ENCODE measurements at regions not wholly inside any gene's neighbourhood (a gene's known extent, or its start where the extent isn't known, plus 50 kb on each side); places are given as distances from the start of the nearest gene placed in this dataset.

- no peak for TF ChIP-seq ZFX (IDR thresholded peaks at IDR 0.05)
- no peak for TF ChIP-seq CTCF (conservative IDR thresholded peaks at IDR 0.05)
- H3K27ac ChIP-seq: no peak overlapping the region
Observed at GRCh38 chr2:120989512-120990441, 254.1 kb downstream of the GLI2 start.

GRCh38 chr2:120990451-120990871 is 254.8 kb downstream of the GLI2 start:
- TF ChIP-seq ZFX (IDR thresholded peaks at IDR 0.05) (no peak), CTCF (conservative IDR thresholded peaks at IDR 0.05) (no peak)
- no peak overlapping the region for H3K27ac ChIP-seq

- no peak for TF ChIP-seq CTCF (conservative IDR thresholded peaks at IDR 0.05)
- TF ChIP-seq ZFX (IDR thresholded peaks at IDR 0.05): no peak
- H3K27ac ChIP-seq: no peak overlapping the region
Observed at GRCh38 chr2:120991441-120991840, 255.8 kb downstream of the GLI2 start.

- H3K27ac ChIP-seq: no peak overlapping the region
- TF ChIP-seq ZFX (IDR thresholded peaks at IDR 0.05) (no peak), CTCF (conservative IDR thresholded peaks at IDR 0.05) (no peak)
Observed at GRCh38 chr2:120992791-120993555, 257.3 kb downstream of the GLI2 start.

- H3K27ac ChIP-seq: no peak overlapping the region
- TF ChIP-seq CTCF (conservative IDR thresholded peaks at IDR 0.05): no peak
- no peak for TF ChIP-seq ZFX (IDR thresholded peaks at IDR 0.05)
Observed at GRCh38 chr2:120993661-120994060, 258.0 kb downstream of the GLI2 start.

GRCh38 chr2:120994301-120994995 is 258.8 kb downstream of the GLI2 start:
- no peak overlapping the region for H3K27ac ChIP-seq
- no peak for TF ChIP-seq CTCF (conservative IDR thresholded peaks at IDR 0.05)
- TF ChIP-seq ZFX (IDR thresholded peaks at IDR 0.05): no peak

Data from C4-2B (cell line).